ENCODE measurements at regions not wholly inside any gene's neighbourhood (a gene's known extent, or its start where the extent isn't known, plus 50 kb on each side); places are given as distances from the start of the nearest gene placed in this dataset.

GRCh38 chr3:117297541-117297940 lies 588.0 kb downstream of the TUSC7 start:
- no peak for DNase-seq
- intact Hi-C loops (cut with DNase I): no loop called here
- Histone ChIP-seq H3K4me3 (no peak overlapping the region), H3K4me1 (replicated peaks in 1 of 2) (no peaks in the 10 kb centered on the region), H3K27ac (no peak overlapping the region), H3K36me3 (replicated peaks in 1 of 2) (no peaks in the 10 kb centered on the region), H3K9me3 (replicated peaks in 1 of 3) (no peaks in the 10 kb centered on the region), H3K27me3 (no peaks in the 10 kb centered on the region)
- no peak for TF ChIP-seq POLR2A (IDR thresholded peaks at IDR 0.05)
- no peak for TF ChIP-seq CTCF (IDR thresholded peaks at IDR 0.05)
- 91 to 94% (median 92%) methylated on average over 2 of the region's 2 CpGs for WGBS, 4 donors

GRCh38 chr3:117298273-117298672 lies 588.7 kb downstream of the TUSC7 start:
- Histone ChIP-seq H3K9me3 (replicated peaks in 1 of 3) (no peaks in the 10 kb centered on the region), H3K27me3 (no peaks in the 10 kb centered on the region), H3K27ac (no peak overlapping the region), H3K4me1 (replicated peaks in 1 of 2) (no peaks in the 10 kb centered on the region), H3K36me3 (replicated peaks in 1 of 2) (no peaks in the 10 kb centered on the region), H3K4me3 (no peak overlapping the region)
- TF ChIP-seq POLR2A (IDR thresholded peaks at IDR 0.05) (no peak), CTCF (IDR thresholded peaks at IDR 0.05) (no peak)
- no peak for DNase-seq
- intact Hi-C loops (cut with DNase I): no loop called here

- intact Hi-C loops (cut with DNase I): no loop called here
- no peak for TF ChIP-seq CTCF (IDR thresholded peaks at IDR 0.05)
- TF ChIP-seq POLR2A (IDR thresholded peaks at IDR 0.05): no peak
These were observed 592.8 kb downstream of the TUSC7 start for GRCh38 chr3:117302428-117302827.

GRCh38 chr3:117303443-117303842 lies 593.9 kb downstream of the TUSC7 start:
- H3K36me3 ChIP-seq (replicated peaks in 1 of 2): no peaks in the 10 kb centered on the region
- no peaks in the 10 kb centered on the region for H3K27me3 ChIP-seq
- no peak overlapping the region for H3K27ac ChIP-seq
- TF ChIP-seq POLR2A (IDR thresholded peaks at IDR 0.05) (no peak), CTCF (IDR thresholded peaks at IDR 0.05) (no peak)
- H3K4me1 ChIP-seq (replicated peaks in 1 of 2): peaks cover 0 to 12% of the 10 kb centered on the region in 2 donors
- no peak overlapping the region for H3K4me3 ChIP-seq
- intact Hi-C loops (cut with DNase I): no loop called here
- WGBS, 4 donors: 44 to 67% (median 65%) methylated on average over 1 of the region's 1 CpG
- no peaks in the 10 kb centered on the region for H3K9me3 ChIP-seq (replicated peaks in 1 of 3)
- no peak for DNase-seq

More at GRCh38 chr3:117302428-117302827, 592.8 kb downstream of the TUSC7 start:
- Histone ChIP-seq H3K9me3 (replicated peaks in 1 of 3) (no peaks in the 10 kb centered on the region), H3K27ac (no peak overlapping the region), H3K27me3 (no peaks in the 10 kb centered on the region), H3K36me3 (replicated peaks in 1 of 2) (no peaks in the 10 kb centered on the region), H3K4me1 (replicated peaks in 1 of 2) (peaks cover 0 to 12% of the 10 kb centered on the region in 2 donors), H3K4me3 (no peak overlapping the region)
- no peak for DNase-seq
- WGBS, 4 donors: 68 to 80% (median 73%) methylated on average over 7 of the region's 7 CpGs

Measured in adrenal gland (tissue), 9 donors.